Activated naive CD4-positive, alpha-beta T cell treated with anti-CD3 and anti-CD28 coated beads, Interleukin-2, amount 50 U/mL, for 24 hours (primary cell): ENCODE measurements at regions not wholly inside any gene's neighbourhood (a gene's known extent, or its start where the extent isn't known, plus 50 kb on each side); places are given as distances from the start of the nearest gene placed in this dataset.

Experiments used
- H3K27ac Mint-ChIP-seq: one replicate; pipeline ENCODE4 v1.8.0; 2021; ENCODE audit warnings: mild to moderate bottlenecking, mixed read lengths
- H3K27me3 Mint-ChIP-seq: one replicate; pipeline ENCODE4 v1.8.0; 2021; ENCODE audit warnings: mixed read lengths
- H3K36me3 Mint-ChIP-seq: one replicate; pipeline ENCODE4 v1.8.0; 2021; ENCODE audit warnings: mixed read lengths
- H3K4me1 Mint-ChIP-seq: one replicate; pipeline ENCODE4 v1.8.0; 2021; ENCODE audit warnings: mixed read lengths
- H3K4me3 Mint-ChIP-seq: one replicate; pipeline ENCODE4 v1.8.0; 2021; ENCODE audit warnings: mild to moderate bottlenecking, mixed read lengths
- H3K9me3 Mint-ChIP-seq: one replicate; pipeline ENCODE4 v1.8.0; 2021; ENCODE audit warnings: mixed read lengths

GRCh38 chr6:10033223-10033829 is 381.5 kb downstream of the TFAP2A start:
- no peak overlapping the region for H3K4me3 Mint-ChIP-seq
- H3K27ac Mint-ChIP-seq = no peak overlapping the region
- H3K9me3 Mint-ChIP-seq = no peaks in the 10 kb centered on the region
- peaks cover 1% of the 10 kb centered on the region for H3K27me3 Mint-ChIP-seq
- H3K36me3 Mint-ChIP-seq = no peaks in the 10 kb centered on the region
- H3K4me1 Mint-ChIP-seq = no peaks in the 10 kb centered on the region

GRCh38 chr6:10031617-10032016 is 383.3 kb downstream of the TFAP2A start:
- Mint-ChIP-seq H3K4me1 (no peaks in the 10 kb centered on the region), H3K36me3 (no peaks in the 10 kb centered on the region), H3K27ac (no peak overlapping the region), H3K4me3 (no peak overlapping the region), H3K9me3 (no peaks in the 10 kb centered on the region), H3K27me3 (peaks cover 1% of the 10 kb centered on the region)

GRCh38 chr6:10030942-10031537 is 383.8 kb downstream of the TFAP2A start:
- H3K27ac Mint-ChIP-seq = no peak overlapping the region
- H3K27me3 Mint-ChIP-seq = peaks cover 1% of the 10 kb centered on the region
- H3K4me1 Mint-ChIP-seq = no peaks in the 10 kb centered on the region
- no peaks in the 10 kb centered on the region for H3K36me3 Mint-ChIP-seq
- no peaks in the 10 kb centered on the region for H3K9me3 Mint-ChIP-seq
- no peak overlapping the region for H3K4me3 Mint-ChIP-seq

GRCh38 chr6:10028222-10028621 is 386.7 kb downstream of the TFAP2A start:
- Mint-ChIP-seq H3K4me3 (no peak overlapping the region), H3K9me3 (no peaks in the 10 kb centered on the region), H3K27me3 (peaks cover 1% of the 10 kb centered on the region), H3K27ac (no peak overlapping the region), H3K36me3 (no peaks in the 10 kb centered on the region), H3K4me1 (no peaks in the 10 kb centered on the region)

GRCh38 chr6:10019851-10020250 is 395.0 kb downstream of the TFAP2A start:
- no peaks in the 10 kb centered on the region for H3K9me3 Mint-ChIP-seq
- no peak overlapping the region for H3K27ac Mint-ChIP-seq
- H3K4me1 Mint-ChIP-seq = no peaks in the 10 kb centered on the region
- no peak overlapping the region for H3K4me3 Mint-ChIP-seq
- no peaks in the 10 kb centered on the region for H3K36me3 Mint-ChIP-seq
- no peaks in the 10 kb centered on the region for H3K27me3 Mint-ChIP-seq

GRCh38 chr6:10014557-10014956 is 400.3 kb downstream of the TFAP2A start:
- Mint-ChIP-seq H3K4me1 (no peaks in the 10 kb centered on the region), H3K4me3 (no peak overlapping the region), H3K27me3 (no peaks in the 10 kb centered on the region), H3K9me3 (peaks cover 1% of the 10 kb centered on the region), H3K27ac (no peak overlapping the region), H3K36me3 (no peaks in the 10 kb centered on the region)

GRCh38 chr6:10000551-10000950 is 414.3 kb downstream of the TFAP2A start:
- Mint-ChIP-seq H3K27me3 (no peaks in the 10 kb centered on the region), H3K27ac (no peak overlapping the region), H3K9me3 (no peaks in the 10 kb centered on the region), H3K36me3 (no peaks in the 10 kb centered on the region), H3K4me1 (no peaks in the 10 kb centered on the region), H3K4me3 (no peak overlapping the region)

- Mint-ChIP-seq H3K27ac (no peak overlapping the region), H3K9me3 (no peaks in the 10 kb centered on the region), H3K27me3 (no peaks in the 10 kb centered on the region), H3K4me1 (no peaks in the 10 kb centered on the region), H3K36me3 (no peaks in the 10 kb centered on the region), H3K4me3 (no peak overlapping the region)
These were observed 415.1 kb downstream of the TFAP2A start for GRCh38 chr6:9999796-10000195.

GRCh38 chr6:9986273-9986672 is 428.6 kb downstream of the TFAP2A start:
- no peaks in the 10 kb centered on the region for H3K36me3 Mint-ChIP-seq
- no peak overlapping the region for H3K27ac Mint-ChIP-seq
- H3K4me3 Mint-ChIP-seq = no peak overlapping the region
- H3K4me1 Mint-ChIP-seq = no peaks in the 10 kb centered on the region
- peaks cover 29% of the 10 kb centered on the region for H3K9me3 Mint-ChIP-seq
- no peaks in the 10 kb centered on the region for H3K27me3 Mint-ChIP-seq

GRCh38 chr6:9985481-9985880 is 429.4 kb downstream of the TFAP2A start:
- H3K27ac Mint-ChIP-seq = no peak overlapping the region
- H3K4me1 Mint-ChIP-seq = no peaks in the 10 kb centered on the region
- peaks cover 34% of the 10 kb centered on the region for H3K9me3 Mint-ChIP-seq
- no peaks in the 10 kb centered on the region for H3K27me3 Mint-ChIP-seq
- no peak overlapping the region for H3K4me3 Mint-ChIP-seq
- H3K36me3 Mint-ChIP-seq = no peaks in the 10 kb centered on the region

- Mint-ChIP-seq H3K9me3 (peaks cover 27% of the 10 kb centered on the region), H3K4me1 (no peaks in the 10 kb centered on the region), H3K27me3 (no peaks in the 10 kb centered on the region), H3K4me3 (no peak overlapping the region), H3K27ac (no peak overlapping the region), H3K36me3 (no peaks in the 10 kb centered on the region)
These were observed 430.3 kb downstream of the TFAP2A start for GRCh38 chr6:9984607-9985006.

- Mint-ChIP-seq H3K4me1 (no peaks in the 10 kb centered on the region), H3K27me3 (no peaks in the 10 kb centered on the region), H3K27ac (no peak overlapping the region), H3K9me3 (peaks cover 24% of the 10 kb centered on the region), H3K4me3 (no peak overlapping the region), H3K36me3 (no peaks in the 10 kb centered on the region)
These were observed 431.7 kb downstream of the TFAP2A start for GRCh38 chr6:9983168-9983567.

GRCh38 chr6:9982215-9982614 is 432.7 kb downstream of the TFAP2A start:
- H3K27ac Mint-ChIP-seq = no peak overlapping the region
- H3K27me3 Mint-ChIP-seq = no peaks in the 10 kb centered on the region

GRCh38 chr6:9979996-9980395 is 434.9 kb downstream of the TFAP2A start:
- peaks cover 30% of the 10 kb centered on the region for H3K9me3 Mint-ChIP-seq
- H3K27ac Mint-ChIP-seq = no peak overlapping the region
- no peaks in the 10 kb centered on the region for H3K36me3 Mint-ChIP-seq
- H3K4me3 Mint-ChIP-seq = no peak overlapping the region
- no peaks in the 10 kb centered on the region for H3K4me1 Mint-ChIP-seq
- H3K27me3 Mint-ChIP-seq = no peaks in the 10 kb centered on the region

More at GRCh38 chr6:9982215-9982614, 432.7 kb downstream of the TFAP2A start:
- peaks cover 24% of the 10 kb centered on the region for H3K9me3 Mint-ChIP-seq
- no peak overlapping the region for H3K4me3 Mint-ChIP-seq
- no peaks in the 10 kb centered on the region for H3K4me1 Mint-ChIP-seq
- H3K36me3 Mint-ChIP-seq = no peaks in the 10 kb centered on the region

GRCh38 chr6:9978480-9978879 is 436.4 kb downstream of the TFAP2A start:
- Mint-ChIP-seq H3K27me3 (no peaks in the 10 kb centered on the region), H3K4me3 (no peak overlapping the region), H3K9me3 (peaks cover 18% of the 10 kb centered on the region), H3K27ac (no peak overlapping the region), H3K36me3 (no peaks in the 10 kb centered on the region), H3K4me1 (no peaks in the 10 kb centered on the region)

- Mint-ChIP-seq H3K36me3 (no peaks in the 10 kb centered on the region), H3K27me3 (no peaks in the 10 kb centered on the region), H3K27ac (no peak overlapping the region), H3K9me3 (peaks cover 16% of the 10 kb centered on the region), H3K4me1 (no peaks in the 10 kb centered on the region), H3K4me3 (no peak overlapping the region)
These were observed 437.5 kb downstream of the TFAP2A start for GRCh38 chr6:9977411-9977810.

- H3K27me3 Mint-ChIP-seq = no peaks in the 10 kb centered on the region
- H3K4me1 Mint-ChIP-seq = no peaks in the 10 kb centered on the region
- H3K27ac Mint-ChIP-seq = no peak overlapping the region
- no peaks in the 10 kb centered on the region for H3K36me3 Mint-ChIP-seq
- H3K9me3 Mint-ChIP-seq = no peaks in the 10 kb centered on the region
- no peak overlapping the region for H3K4me3 Mint-ChIP-seq
These were observed 453.2 kb downstream of the TFAP2A start for GRCh38 chr6:9961646-9962045.
